Activated naive CD4-positive, alpha-beta T cell treated with anti-CD3 and anti-CD28 coated beads for 36 hours (primary cell): ENCODE measurements at regions not wholly inside any gene's neighbourhood (a gene's known extent, or its start where the extent isn't known, plus 50 kb on each side); places are given as distances from the start of the nearest gene placed in this dataset.

Experiments used
- CTCF ChIA-PET: fragments of 350-600 bp; sonication (Branson Sonifier 250); formaldehyde crosslinking; loops from one replicate; lab custom pipeline; 2021; ENCODE audit warnings: antibody characterized with exemption; lab: Charles Lee
- DNase-seq: peaks from one replicate; pipeline ENCODE4 v3.0.0-alpha.2; 2020
- H3K27ac Mint-ChIP-seq: one replicate; pipeline ENCODE4 v1.8.0; 2021; ENCODE audit warnings: mild to moderate bottlenecking, mixed read lengths
- H3K27me3 Mint-ChIP-seq: one replicate; pipeline ENCODE4 v1.8.0; 2021; ENCODE audit warnings: low read depth, mixed read lengths
- H3K36me3 Mint-ChIP-seq: one replicate; pipeline ENCODE4 v1.8.0; 2021; ENCODE audit warnings: low read depth, mixed read lengths
- H3K4me1 Mint-ChIP-seq: one replicate; pipeline ENCODE4 v1.8.0; 2021; ENCODE audit warnings: low read depth, mixed read lengths
- H3K4me3 Mint-ChIP-seq: one replicate; pipeline ENCODE4 v1.8.0; 2021; ENCODE audit warnings: mild to moderate bottlenecking, moderate library complexity, mixed read lengths
- H3K9me3 Mint-ChIP-seq: one replicate; pipeline ENCODE4 v1.8.0; 2021; ENCODE audit warnings: mixed read lengths
- intact Hi-C: fragments of 100-400 bp; cut with micrococcal nuclease; formaldehyde crosslinking; loops from one replicate; pipeline ENCODE4 v1.15.1; 2023

GRCh38 chrX:44735498-44735897 lies 108.3 kb upstream of the DUSP21 start:
- no peaks in the 10 kb centered on the region for H3K4me1 Mint-ChIP-seq
- CTCF ChIA-PET = no interaction called here
- no peaks in the 10 kb centered on the region for H3K36me3 Mint-ChIP-seq
- intact Hi-C loops = no loop called here
- no peak overlapping the region for H3K27ac Mint-ChIP-seq
- H3K4me3 Mint-ChIP-seq = no peak overlapping the region
- peaks cover 2% of the 10 kb centered on the region for H3K9me3 Mint-ChIP-seq
- peaks cover 2% of the 10 kb centered on the region for H3K27me3 Mint-ChIP-seq
- no peak for DNase-seq

- Mint-ChIP-seq H3K4me1 (no peaks in the 10 kb centered on the region), H3K4me3 (no peak overlapping the region), H3K27ac (no peak overlapping the region), H3K27me3 (no peaks in the 10 kb centered on the region), H3K9me3 (peaks cover 2% of the 10 kb centered on the region), H3K36me3 (no peaks in the 10 kb centered on the region)
- CTCF ChIA-PET = no interaction called here
- intact Hi-C loops = no loop called here
- DNase-seq = no peak
Observed at GRCh38 chrX:44733931-44734330, 109.9 kb upstream of the DUSP21 start.

- no peak for DNase-seq
- Mint-ChIP-seq H3K27me3 (no peaks in the 10 kb centered on the region), H3K4me3 (no peak overlapping the region), H3K27ac (no peak overlapping the region), H3K9me3 (no peaks in the 10 kb centered on the region), H3K4me1 (no peaks in the 10 kb centered on the region), H3K36me3 (no peaks in the 10 kb centered on the region)
- CTCF ChIA-PET = no interaction called here
- intact Hi-C loops = no loop called here
Observed at GRCh38 chrX:44731160-44731559, 112.7 kb upstream of the DUSP21 start.

- Mint-ChIP-seq H3K4me3 (no peak overlapping the region), H3K27ac (no peak overlapping the region), H3K4me1 (no peaks in the 10 kb centered on the region), H3K36me3 (no peaks in the 10 kb centered on the region), H3K9me3 (no peaks in the 10 kb centered on the region), H3K27me3 (no peaks in the 10 kb centered on the region)
- CTCF ChIA-PET = no interaction called here
- intact Hi-C loops = no loop called here
- no peak for DNase-seq
Observed at GRCh38 chrX:44723426-44723825, 120.4 kb upstream of the DUSP21 start.

GRCh38 chrX:44708470-44708869 lies 135.4 kb upstream of the DUSP21 start:
- Mint-ChIP-seq H3K27ac (no peak overlapping the region), H3K4me1 (no peaks in the 10 kb centered on the region), H3K9me3 (no peaks in the 10 kb centered on the region), H3K4me3 (no peak overlapping the region), H3K36me3 (no peaks in the 10 kb centered on the region), H3K27me3 (no peaks in the 10 kb centered on the region)
- intact Hi-C loops = no loop called here
- DNase-seq = no peak
- CTCF ChIA-PET = no interaction called here

GRCh38 chrX:44705817-44706551 lies 137.8 kb upstream of the DUSP21 start:
- DNase-seq = no peak
- Mint-ChIP-seq H3K9me3 (no peaks in the 10 kb centered on the region), H3K4me3 (no peak overlapping the region), H3K36me3 (no peaks in the 10 kb centered on the region), H3K27ac (no peak overlapping the region), H3K4me1 (no peaks in the 10 kb centered on the region), H3K27me3 (no peaks in the 10 kb centered on the region)
- CTCF ChIA-PET = no interaction called here
- intact Hi-C loops = no loop called here

- no peak overlapping the region for H3K4me3 Mint-ChIP-seq
- CTCF ChIA-PET = no interaction called here
- no peaks in the 10 kb centered on the region for H3K9me3 Mint-ChIP-seq
- no peaks in the 10 kb centered on the region for H3K4me1 Mint-ChIP-seq
- intact Hi-C loops = no loop called here
- DNase-seq = no peak
- no peaks in the 10 kb centered on the region for H3K36me3 Mint-ChIP-seq
- no peak overlapping the region for H3K27ac Mint-ChIP-seq
- H3K27me3 Mint-ChIP-seq = no peaks in the 10 kb centered on the region
Observed at GRCh38 chrX:44698357-44698756, 145.5 kb upstream of the DUSP21 start.

- H3K27ac Mint-ChIP-seq = no peak overlapping the region
- no peak overlapping the region for H3K4me3 Mint-ChIP-seq
- intact Hi-C loops = no loop called here
- no peaks in the 10 kb centered on the region for H3K4me1 Mint-ChIP-seq
- no peaks in the 10 kb centered on the region for H3K9me3 Mint-ChIP-seq
- no peaks in the 10 kb centered on the region for H3K27me3 Mint-ChIP-seq
- no peaks in the 10 kb centered on the region for H3K36me3 Mint-ChIP-seq
- CTCF ChIA-PET = no interaction called here
- DNase-seq = no peak
Observed at GRCh38 chrX:44693255-44693654, 150.6 kb upstream of the DUSP21 start.

GRCh38 chrX:44690129-44690528 lies 147.5 kb upstream of the FUNDC1 start:
- Mint-ChIP-seq H3K27ac (no peak overlapping the region), H3K9me3 (no peaks in the 10 kb centered on the region), H3K4me3 (no peak overlapping the region), H3K4me1 (no peaks in the 10 kb centered on the region), H3K36me3 (no peaks in the 10 kb centered on the region), H3K27me3 (no peaks in the 10 kb centered on the region)
- intact Hi-C loops = no loop called here
- CTCF ChIA-PET = no interaction called here
- no peak for DNase-seq

- no peak overlapping the region for H3K4me3 Mint-ChIP-seq
- intact Hi-C loops = no loop called here
Observed at GRCh38 chrX:44675362-44676024, 132.8 kb upstream of the FUNDC1 start.

GRCh38 chrX:44674906-44675305 lies 132.2 kb upstream of the FUNDC1 start:
- Mint-ChIP-seq H3K27me3 (no peaks in the 10 kb centered on the region), H3K36me3 (no peaks in the 10 kb centered on the region), H3K9me3 (no peaks in the 10 kb centered on the region), H3K4me1 (no peaks in the 10 kb centered on the region), H3K4me3 (no peak overlapping the region), H3K27ac (no peak overlapping the region)
- intact Hi-C loops = no loop called here
- no peak for DNase-seq
- CTCF ChIA-PET = no interaction called here

More at GRCh38 chrX:44675362-44676024, 132.8 kb upstream of the FUNDC1 start:
- no peak for DNase-seq
- Mint-ChIP-seq H3K27me3 (no peaks in the 10 kb centered on the region), H3K27ac (no peak overlapping the region), H3K36me3 (no peaks in the 10 kb centered on the region), H3K9me3 (no peaks in the 10 kb centered on the region), H3K4me1 (no peaks in the 10 kb centered on the region)
- CTCF ChIA-PET = interaction anchor here (0.7 kb wide), 1 partner anchor 717 kb away, joined by 5 read pairs; no protein-coding TSS in a partner anchor

GRCh38 chrX:44669626-44670025 lies 127.0 kb upstream of the FUNDC1 start:
- Mint-ChIP-seq H3K27ac (no peak overlapping the region), H3K27me3 (no peaks in the 10 kb centered on the region), H3K9me3 (no peaks in the 10 kb centered on the region), H3K4me1 (no peaks in the 10 kb centered on the region), H3K4me3 (no peak overlapping the region), H3K36me3 (no peaks in the 10 kb centered on the region)
- intact Hi-C loops = no loop called here
- DNase-seq = no peak
- CTCF ChIA-PET = no interaction called here

GRCh38 chrX:44667771-44668170 lies 125.1 kb upstream of the FUNDC1 start:
- DNase-seq = no peak

More at GRCh38 chrX:44667771-44668170, 125.1 kb upstream of the FUNDC1 start:
- Mint-ChIP-seq H3K9me3 (peaks cover 2% of the 10 kb centered on the region), H3K4me1 (no peaks in the 10 kb centered on the region), H3K27ac (no peak overlapping the region), H3K4me3 (no peak overlapping the region), H3K27me3 (no peaks in the 10 kb centered on the region), H3K36me3 (no peaks in the 10 kb centered on the region)
- CTCF ChIA-PET = no interaction called here
- intact Hi-C loops = no loop called here
